Ovary (tissue), 3 donors: ENCODE measurements at regions not wholly inside any gene's neighbourhood (a gene's known extent, or its start where the extent isn't known, plus 50 kb on each side); places are given as distances from the start of the nearest gene placed in this dataset.

Source experiments
- CTCF ChIP-seq, 3 donors: fragments of 450-650 bp in 2 of 3; fragments of 200-600 bp in 1 of 3; IDR thresholded peaks; one replicate each; pipeline versions ENCODE4 v1.5.1 to v1.8.0; 2016 to 2022; ENCODE audit warnings: antibody characterized with exemption in 3 of 3, mild to moderate bottlenecking in 1 of 3
- POLR2A ChIP-seq: fragments of 450-650 bp; IDR thresholded peaks from one replicate; pipeline ENCODE4 v1.6.1; 2017; ENCODE audit warnings: antibody characterized with exemption, mild to moderate bottlenecking, moderate library complexity
- donor health status: DM: no; HTN: no; CAD: no.

GRCh38 chr5:56480705-56481427 is 247.7 kb upstream of the ANKRD55 start:
- TF ChIP-seq POLR2A (no peak), CTCF (IDR thresholded peaks at IDR 0.05) (no peak)
